ENCODE measurements at regions not wholly inside any gene's neighbourhood (a gene's known extent, or its start where the extent isn't known, plus 50 kb on each side); places are given as distances from the start of the nearest gene placed in this dataset.

- H3K4me3 ChIP-seq (replicated peaks; ENCODE audit: low read depth, low read length): no peak overlapping the region
Measured at GRCh38 chr2:129439406-129440302, 539.8 kb upstream of the RAB6C start.

GRCh38 chr2:129441610-129442009, 537.9 kb upstream of the RAB6C start:
- TF ChIP-seq, protein P1, sequence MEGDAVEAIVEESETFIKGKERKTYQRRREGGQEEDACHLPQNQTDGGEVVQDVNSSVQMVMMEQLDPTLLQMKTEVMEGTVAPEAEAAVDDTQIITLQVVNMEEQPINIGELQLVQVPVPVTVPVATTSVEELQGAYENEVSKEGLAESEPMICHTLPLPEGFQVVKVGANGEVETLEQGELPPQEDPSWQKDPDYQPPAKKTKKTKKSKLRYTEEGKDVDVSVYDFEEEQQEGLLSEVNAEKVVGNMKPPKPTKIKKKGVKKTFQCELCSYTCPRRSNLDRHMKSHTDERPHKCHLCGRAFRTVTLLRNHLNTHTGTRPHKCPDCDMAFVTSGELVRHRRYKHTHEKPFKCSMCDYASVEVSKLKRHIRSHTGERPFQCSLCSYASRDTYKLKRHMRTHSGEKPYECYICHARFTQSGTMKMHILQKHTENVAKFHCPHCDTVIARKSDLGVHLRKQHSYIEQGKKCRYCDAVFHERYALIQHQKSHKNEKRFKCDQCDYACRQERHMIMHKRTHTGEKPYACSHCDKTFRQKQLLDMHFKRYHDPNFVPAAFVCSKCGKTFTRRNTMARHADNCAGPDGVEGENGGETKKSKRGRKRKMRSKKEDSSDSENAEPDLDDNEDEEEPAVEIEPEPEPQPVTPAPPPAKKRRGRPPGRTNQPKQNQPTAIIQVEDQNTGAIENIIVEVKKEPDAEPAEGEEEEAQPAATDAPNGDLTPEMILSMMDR (IDR thresholded peaks at IDR 0.05; ENCODE audit: low read depth, low read length, missing control alignments): no peak
- H3K4me3 ChIP-seq (replicated peaks; ENCODE audit: low read depth, low read length): no peak overlapping the region
- no peak for DNase-seq (ENCODE audit: extremely low read depth, low read depth)

More at GRCh38 chr2:129439406-129440302, 539.8 kb upstream of the RAB6C start:
- TF ChIP-seq, protein P1 (IDR thresholded peaks at IDR 0.05; ENCODE audit: low read depth, low read length, missing control alignments): no peak
- no peak for DNase-seq (ENCODE audit: extremely low read depth, low read depth)

GRCh38 chr2:129443235-129443864, 536.1 kb upstream of the RAB6C start:
- TF ChIP-seq, protein P1 (IDR thresholded peaks at IDR 0.05; ENCODE audit: low read depth, low read length, missing control alignments): no peak
- H3K4me3 ChIP-seq (replicated peaks; ENCODE audit: low read depth, low read length): no peak overlapping the region
- no peak for DNase-seq (ENCODE audit: extremely low read depth, low read depth)

GRCh38 chr2:129443865-129444739, 535.4 kb upstream of the RAB6C start:
- no peak overlapping the region for H3K4me3 ChIP-seq (replicated peaks; ENCODE audit: low read depth, low read length)
- TF ChIP-seq, protein P1 (IDR thresholded peaks at IDR 0.05; ENCODE audit: low read depth, low read length, missing control alignments): no peak
- DNase-seq (ENCODE audit: extremely low read depth, low read depth): no peak

GRCh38 chr2:129444751-129445150, 534.7 kb upstream of the RAB6C start:
- no peak for DNase-seq (ENCODE audit: extremely low read depth, low read depth)
- H3K4me3 ChIP-seq (replicated peaks; ENCODE audit: low read depth, low read length): no peak overlapping the region
- TF ChIP-seq, protein P1 (IDR thresholded peaks at IDR 0.05; ENCODE audit: low read depth, low read length, missing control alignments): no peak

GRCh38 chr2:129456691-129457090, 522.8 kb upstream of the RAB6C start:
- H3K4me3 ChIP-seq (replicated peaks; ENCODE audit: low read depth, low read length): no peak overlapping the region
- TF ChIP-seq, protein P1 (IDR thresholded peaks at IDR 0.05; ENCODE audit: low read depth, low read length, missing control alignments): no peak
- DNase-seq (ENCODE audit: extremely low read depth, low read depth): no peak
